Left renal cortex interstitium (tissue), 4 donors: ENCODE measurements at regions not wholly inside any gene's neighbourhood (a gene's known extent, or its start where the extent isn't known, plus 50 kb on each side); places are given as distances from the start of the nearest gene placed in this dataset.
"Not testable (repeated sequence)": the region's sequence is repeated elsewhere in the genome, so short reads cannot be mapped to it uniquely, and the experiment has no call there.

Experiments
- DNase-seq, 4 donors: peaks; one replicate each; pipeline ENCODE4 v3.0.0-alpha.2; 2013; ENCODE audit warnings: low read depth in 4 of 4, low spot score in 2 of 4, missing footprints in 1 of 4

- DNase-seq: no peak
Measured at GRCh38 chr2:11877764-11878163, 131.3 kb downstream of the LPIN1 start.

DNA sequence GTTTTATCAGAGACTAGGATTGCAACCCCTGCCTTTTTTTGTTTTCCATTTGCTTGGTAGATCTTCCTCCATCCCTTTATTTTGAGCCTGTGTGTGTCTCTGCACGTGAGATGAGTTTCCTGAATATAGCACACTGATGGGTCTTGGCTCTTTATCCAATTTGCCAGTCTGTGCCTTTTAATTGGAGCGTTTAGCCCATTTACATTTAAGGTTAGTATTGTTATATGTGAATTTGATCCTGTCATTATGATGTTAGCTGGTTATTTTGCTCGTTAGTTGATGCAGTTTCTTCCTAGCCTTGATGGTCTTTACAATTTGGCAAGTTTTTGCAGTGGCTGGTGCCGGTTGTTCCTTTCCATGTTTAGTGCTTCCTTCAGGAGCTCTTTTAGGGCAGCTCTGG, 138.8 kb downstream of the LPIN1 start:
- not testable (repeated sequence) for DNase-seq

DNA sequence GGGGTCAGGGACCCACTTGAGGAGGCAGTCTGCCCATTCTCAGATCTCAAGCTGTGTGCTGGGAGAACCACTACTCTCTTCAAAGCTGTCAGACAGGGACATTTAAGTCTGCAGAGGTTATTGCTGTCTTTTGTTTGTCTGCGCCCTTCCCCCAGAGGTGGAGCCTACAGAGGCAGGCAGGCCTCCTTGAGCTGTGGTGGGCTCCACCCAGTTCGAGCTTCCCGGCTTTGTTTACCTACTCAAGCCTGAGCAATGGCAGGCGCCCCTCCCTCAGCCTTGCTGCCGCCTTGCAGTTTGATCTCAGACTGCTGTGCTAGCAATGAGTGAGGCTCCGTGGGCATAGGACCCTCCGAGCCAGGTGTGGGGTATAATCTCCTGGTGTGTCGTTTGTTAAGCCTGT, 140.5 kb downstream of the LPIN1 start:
- DNase-seq: not testable (repeated sequence)

DNA sequence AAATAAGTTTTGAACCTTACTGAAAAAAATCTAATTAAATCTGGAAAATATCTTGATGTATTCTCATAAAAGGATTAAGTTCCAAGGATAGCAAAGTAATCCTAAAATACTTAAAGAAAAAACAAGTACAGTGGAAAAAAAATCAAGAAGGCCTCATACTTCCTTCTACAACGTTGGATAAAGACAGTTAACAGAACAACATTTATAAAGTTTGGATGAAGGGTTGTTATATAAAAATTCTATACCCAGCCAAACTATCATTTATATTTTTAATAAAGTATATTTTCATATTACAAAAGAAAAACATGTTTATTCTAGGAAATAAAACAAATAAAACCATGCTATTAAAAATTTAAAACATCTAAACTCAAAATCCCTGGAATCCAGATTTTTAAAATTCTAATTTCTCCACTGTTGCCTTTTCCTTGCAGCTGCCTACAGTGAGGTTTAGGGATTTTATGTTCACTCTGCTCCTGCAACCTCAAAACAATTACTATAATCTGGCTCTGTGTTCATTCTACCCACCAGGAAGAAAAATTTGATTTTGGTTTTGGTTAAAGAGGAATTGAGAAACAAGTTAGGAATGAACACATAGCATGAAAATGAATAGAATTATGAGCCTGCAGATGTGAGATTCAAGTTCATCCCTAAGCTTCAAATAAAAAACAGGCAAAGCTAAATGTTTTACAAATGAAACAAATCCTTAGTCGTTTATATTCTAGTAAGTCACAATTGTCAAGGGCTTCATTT, 142.8 kb downstream of the LPIN1 start:
- DNase-seq: no peak

- no peak for DNase-seq
Measured at GRCh38 chr2:11889854-11890253, 143.4 kb downstream of the LPIN1 start.

DNA sequence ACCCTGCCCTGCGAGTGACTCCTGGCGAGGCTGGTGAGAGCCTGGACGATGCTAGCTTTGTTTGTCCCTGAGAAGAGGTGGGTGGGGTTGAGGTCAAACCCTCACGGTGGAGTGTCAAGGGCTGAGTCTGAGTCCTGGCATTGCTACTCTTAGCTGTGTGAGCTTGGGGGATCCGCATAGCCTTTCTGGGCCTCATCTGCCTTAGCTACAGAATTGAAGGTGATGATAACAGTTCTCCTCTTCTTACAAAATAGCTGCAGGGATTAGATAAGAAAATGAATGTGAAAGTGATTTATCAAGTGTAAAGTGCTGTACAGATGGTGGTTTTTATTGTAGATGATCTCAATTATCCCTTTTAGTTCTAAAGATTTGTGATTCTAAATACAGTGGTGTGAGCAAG, 144.6 kb downstream of the LPIN1 start:
- no peak for DNase-seq

DNA sequence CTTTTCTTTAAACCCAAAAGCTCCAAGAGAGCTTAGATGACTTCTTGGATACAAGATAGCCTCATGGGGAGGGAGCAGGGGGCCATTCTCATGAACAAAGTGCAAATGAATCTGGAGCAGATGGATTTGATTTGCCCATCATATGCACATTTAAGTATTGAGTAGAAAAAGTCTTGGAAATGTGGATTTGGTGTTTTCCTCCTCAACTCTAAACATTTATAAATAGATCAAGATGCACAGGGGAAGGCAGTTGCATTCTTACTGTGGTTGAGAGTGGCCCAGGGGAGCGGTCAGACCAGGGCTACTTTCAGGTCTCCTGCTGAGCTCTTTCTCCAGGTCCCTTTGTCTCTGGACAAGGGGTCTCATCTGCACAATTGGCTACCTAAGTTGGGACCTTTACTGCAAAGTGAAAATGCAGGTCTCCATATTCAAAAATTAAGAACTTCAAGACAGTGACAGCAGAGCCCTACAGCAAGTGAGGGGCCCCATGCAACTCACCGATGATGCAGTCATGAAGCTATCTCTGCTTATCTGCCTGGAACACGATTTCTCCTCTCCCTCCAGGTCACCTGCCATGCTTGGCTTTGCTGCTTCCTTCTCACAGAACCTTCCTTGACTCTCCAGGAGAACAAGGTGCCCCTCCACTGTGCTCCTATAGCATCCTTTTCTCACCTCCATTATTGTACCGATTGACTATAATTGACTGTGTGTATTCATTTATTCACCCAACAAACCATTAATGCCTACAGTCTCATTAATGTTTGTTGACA, 145.4 kb downstream of the LPIN1 start:
- no peak for DNase-seq

DNA sequence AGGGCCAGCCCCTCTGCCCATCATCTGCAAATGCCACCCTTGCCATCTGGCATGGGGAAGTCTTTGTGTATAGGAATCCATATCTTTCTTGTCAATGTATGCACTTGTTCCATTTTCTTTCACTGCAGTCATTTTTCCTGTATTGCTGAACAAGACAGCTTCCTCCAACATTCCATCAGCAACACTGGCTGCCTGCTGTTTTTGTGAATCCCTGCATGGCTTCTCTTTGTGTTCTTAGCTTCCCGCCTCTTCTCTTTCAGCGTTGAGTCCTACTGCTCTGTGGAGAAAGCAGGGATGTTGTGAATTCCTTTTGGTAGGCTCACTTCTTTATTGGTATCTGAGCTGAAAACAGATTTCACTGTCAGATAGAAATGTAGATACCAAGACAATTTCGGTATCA, 150.0 kb downstream of the LPIN1 start:
- no peak for DNase-seq

DNA sequence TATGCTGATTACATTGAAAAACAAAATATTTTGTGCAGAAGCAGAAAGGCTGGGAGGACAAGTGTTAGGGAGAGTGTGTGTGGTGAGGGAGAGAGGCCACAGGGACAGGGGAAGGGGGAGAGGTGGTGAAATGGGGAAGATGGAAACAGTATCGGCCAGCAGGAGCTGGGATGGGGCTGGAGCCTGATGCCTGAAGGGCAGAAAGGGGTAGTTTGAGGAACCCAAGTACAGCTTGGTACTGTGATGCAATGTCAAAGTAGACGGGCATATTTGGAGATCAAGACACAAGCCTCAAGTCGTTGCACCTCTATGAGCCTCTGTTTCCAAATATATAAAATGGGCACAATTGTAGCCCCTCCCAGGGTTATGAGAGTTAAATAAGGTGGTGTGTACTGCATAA, 152.1 kb downstream of the LPIN1 start:
- DNase-seq: no peak

- DNase-seq: no peak
Measured at GRCh38 chr2:11899264-11899818, 152.9 kb downstream of the LPIN1 start.

- not testable (repeated sequence) for DNase-seq
Measured at GRCh38 chr2:11900891-11901290, 154.5 kb downstream of the LPIN1 start.

GRCh38 chr2:11901351-11902069, 155.1 kb downstream of the LPIN1 start:
- DNase-seq: no peak

GRCh38 chr2:11903085-11903606, 156.7 kb downstream of the LPIN1 start:
- DNase-seq: no peak

- no peak for DNase-seq
Measured at GRCh38 chr2:11904029-11904428, 157.6 kb downstream of the LPIN1 start.

DNA sequence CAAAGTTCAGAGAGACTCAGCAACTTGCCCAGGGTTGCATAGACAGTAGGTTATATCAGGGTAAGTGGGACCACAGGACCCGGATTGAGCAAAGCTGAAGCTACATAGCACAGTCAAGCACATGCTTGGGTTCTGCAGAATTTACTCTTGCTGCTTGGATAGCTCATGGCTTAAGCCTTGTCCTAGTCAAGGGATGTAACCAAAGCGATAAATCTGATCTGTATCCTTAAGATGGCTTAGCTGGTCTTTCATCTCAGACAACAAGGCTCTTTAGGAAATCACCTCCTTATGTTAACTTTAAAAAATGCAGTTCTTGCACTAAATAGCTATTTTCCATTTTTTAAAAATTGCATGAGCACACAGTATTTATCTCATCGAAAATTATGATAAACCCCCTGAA, 158.5 kb downstream of the LPIN1 start:
- DNase-seq: no peak

DNA sequence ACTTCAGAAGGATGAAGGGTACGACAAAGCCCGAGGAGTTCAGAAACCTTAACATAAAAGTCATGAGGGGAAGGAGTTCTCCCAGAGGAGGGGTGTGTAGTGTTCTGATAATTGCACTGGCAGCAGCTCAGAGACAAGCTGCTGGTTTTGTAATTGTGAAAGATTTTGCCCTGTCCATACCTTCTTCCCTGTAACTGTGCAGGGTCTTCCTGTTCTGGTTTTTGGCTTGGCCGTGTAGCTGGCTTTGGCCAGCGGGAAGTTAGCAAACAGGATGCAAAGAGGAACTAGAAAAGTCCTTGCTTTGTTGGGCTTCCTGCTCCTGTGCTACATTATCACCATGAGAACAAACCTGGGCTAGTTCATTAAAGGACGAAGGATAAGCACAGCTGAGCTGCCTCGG, 160.8 kb downstream of the LPIN1 start:
- DNase-seq: no peak

- no peak for DNase-seq
Measured at GRCh38 chr2:11910971-11911370, 164.5 kb downstream of the LPIN1 start.

- DNase-seq: no peak
Measured at GRCh38 chr2:11912980-11913379, 166.5 kb downstream of the LPIN1 start.

- no peak for DNase-seq
Measured at GRCh38 chr2:11914455-11914854, 168.0 kb downstream of the LPIN1 start.

GRCh38 chr2:11915650-11916049, 169.2 kb downstream of the LPIN1 start:
- no peak for DNase-seq

DNA sequence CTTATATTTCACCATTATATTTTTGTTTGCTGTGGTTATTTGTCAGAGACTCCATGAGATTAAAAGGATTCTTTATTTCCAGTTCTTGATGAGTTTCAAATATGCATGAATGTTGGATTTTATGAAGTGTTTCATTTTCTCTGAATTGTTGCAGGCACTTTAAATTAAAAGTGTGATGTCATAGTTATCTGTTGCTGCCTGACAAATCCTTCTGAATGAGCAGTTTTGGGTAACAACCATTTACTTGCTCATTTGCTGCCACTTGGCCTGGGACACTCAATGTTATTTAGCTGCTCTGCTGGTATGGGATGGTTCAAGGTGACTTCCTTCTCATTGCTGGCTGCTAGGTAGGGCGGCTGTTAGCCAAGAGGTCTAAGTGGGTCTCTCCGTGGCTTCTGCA, 173.5 kb downstream of the LPIN1 start:
- DNase-seq: no peak
